Prostate gland (tissue), 2 donors: ENCODE measurements at regions not wholly inside any gene's neighbourhood (a gene's known extent, or its start where the extent isn't known, plus 50 kb on each side); places are given as distances from the start of the nearest gene placed in this dataset.

Experiments
- DNase-seq: peaks from one replicate; pipeline ENCODE4 v3.0.0-alpha.2; 2019; ENCODE audit warnings: low spot score
- H3K27ac ChIP-seq, 2 donors: fragments of 200-600 bp; sonication (generic); 2 replicates each; pipeline ENCODE4 v1.5.1; 2017 to 2019
- H3K27me3 ChIP-seq: fragments of 200-600 bp; sonication (generic); replicated peaks from 2 replicates; pipeline ENCODE4 v1.5.1; 2019; ENCODE audit not compliant: insufficient read depth
- H3K36me3 ChIP-seq, 2 donors: fragments of 200-600 bp; sonication (generic); 1 replicate in 1 of 2; 2 replicates in 1 of 2; pipeline versions ENCODE4 v1.5.1 to v1.8.1; 2017 to 2019
- H3K4me1 ChIP-seq: fragments of 200-600 bp; sonication (generic); replicated peaks from 2 replicates; pipeline ENCODE4 v1.5.1; 2019
- H3K4me3 ChIP-seq, 2 donors: fragments of 200-600 bp; sonication (generic); 2 replicates each; pipeline ENCODE4 v1.5.1; 2017 to 2019
- H3K9me3 ChIP-seq: fragments of 200-600 bp; sonication (generic); 2 replicates; pipeline ENCODE4 v1.5.1; 2017
- CTCF ChIP-seq, 4 experiments: fragments of 200-600 bp in 2 of 4; fragments of 450-650 bp in 2 of 4; sonication (generic) in 2 of 4; IDR thresholded peaks; 1 replicate in 3 of 4; 2 replicates in 1 of 4; pipeline ENCODE4 v1.5.1; 2016 to 2019; ENCODE audit warnings: antibody characterized with exemption in 4 of 4, mild to moderate bottlenecking in 2 of 4, moderate library complexity in 2 of 4
- POLR2A ChIP-seq: fragments of 450-650 bp; IDR thresholded peaks from one replicate; pipeline ENCODE4 v1.6.1; 2016; ENCODE audit warnings: antibody characterized with exemption, mild to moderate bottlenecking
- POLR2AphosphoS5 ChIP-seq: sonication (generic); formaldehyde crosslinking; IDR thresholded peaks from one replicate; pipeline ENCODE4 v1.6.1; 2017; ENCODE audit warnings: antibody characterized with exemption
- WGBS: methylation state at CpG from one replicate; pipeline ENCODE4 v1.1.5; 2018; 5-methylcytosine and 5-hydroxymethylcytosine counted together
- intact Hi-C: fragments of 100-400 bp; cut with DNase I; formaldehyde crosslinking; loops from one replicate; pipeline ENCODE4 v1.14.2; 2022

GRCh38 chr10:2122431-2123124, 385.3 kb upstream of the ADARB2 start:
- no peak for DNase-seq
- no peaks in the 10 kb centered on the region for H3K27me3 ChIP-seq
- H3K4me3 ChIP-seq: no peak overlapping the region
- no peak overlapping the region for H3K27ac ChIP-seq
- intact Hi-C loops: no loop called here
- WGBS: 71% methylated on average over 8 of the region's 8 CpGs
- H3K36me3 ChIP-seq: no peaks in the 10 kb centered on the region
- H3K9me3 ChIP-seq: no peaks in the 10 kb centered on the region
- no peaks in the 10 kb centered on the region for H3K4me1 ChIP-seq
- no peak for TF ChIP-seq POLR2AphosphoS5
- TF ChIP-seq CTCF (IDR thresholded peaks at IDR 0.05): no peak
- TF ChIP-seq POLR2A: no peak

GRCh38 chr10:2121929-2122328, 384.6 kb upstream of the ADARB2 start:
- DNase-seq: no peak
- Histone ChIP-seq H3K4me1 (no peaks in the 10 kb centered on the region), H3K27me3 (no peaks in the 10 kb centered on the region), H3K36me3 (no peaks in the 10 kb centered on the region), H3K4me3 (no peak overlapping the region), H3K27ac (no peak overlapping the region), H3K9me3 (no peaks in the 10 kb centered on the region)
- intact Hi-C loops: no loop called here
- WGBS: 39% methylated on average over 5 of the region's 5 CpGs
- no peak for TF ChIP-seq POLR2A
- no peak for TF ChIP-seq POLR2AphosphoS5
- no peak for TF ChIP-seq CTCF (IDR thresholded peaks at IDR 0.05)

GRCh38 chr10:2121315-2121714, 384.0 kb upstream of the ADARB2 start:
- no peaks in the 10 kb centered on the region for H3K36me3 ChIP-seq
- 60% methylated on average over 1 of the region's 1 CpG for WGBS
- H3K4me1 ChIP-seq: no peaks in the 10 kb centered on the region
- H3K27ac ChIP-seq: no peak overlapping the region
- intact Hi-C loops: no loop called here
- H3K4me3 ChIP-seq: no peak overlapping the region
- DNase-seq: no peak
- TF ChIP-seq POLR2AphosphoS5: no peak
- TF ChIP-seq POLR2A: no peak
- TF ChIP-seq CTCF (IDR thresholded peaks at IDR 0.05): no peak
- no peaks in the 10 kb centered on the region for H3K9me3 ChIP-seq
- H3K27me3 ChIP-seq: no peaks in the 10 kb centered on the region

GRCh38 chr10:2120746-2121145, 383.4 kb upstream of the ADARB2 start:
- 33% methylated on average over 9 of the region's 9 CpGs for WGBS
- intact Hi-C loops: no loop called here
- Histone ChIP-seq H3K4me1 (no peaks in the 10 kb centered on the region), H3K4me3 (no peak overlapping the region), H3K27me3 (no peaks in the 10 kb centered on the region), H3K27ac (no peak overlapping the region), H3K9me3 (no peaks in the 10 kb centered on the region), H3K36me3 (no peaks in the 10 kb centered on the region)
- DNase-seq: no peak
- TF ChIP-seq POLR2A: no peak
- no peak for TF ChIP-seq CTCF (IDR thresholded peaks at IDR 0.05)
- no peak for TF ChIP-seq POLR2AphosphoS5

GRCh38 chr10:2119316-2119715, 382.0 kb upstream of the ADARB2 start:
- Histone ChIP-seq H3K27me3 (no peaks in the 10 kb centered on the region), H3K4me3 (no peak overlapping the region), H3K27ac (no peak overlapping the region), H3K9me3 (no peaks in the 10 kb centered on the region), H3K4me1 (no peaks in the 10 kb centered on the region), H3K36me3 (no peaks in the 10 kb centered on the region)
- no peak for DNase-seq
- 79% methylated on average over 6 of the region's 6 CpGs for WGBS
- TF ChIP-seq POLR2AphosphoS5 (no peak), POLR2A (no peak), CTCF (IDR thresholded peaks at IDR 0.05) (no peak)
- intact Hi-C loops: no loop called here
